Erythroblast (primary cell): ENCODE measurements at regions not wholly inside any gene's neighbourhood (a gene's known extent, or its start where the extent isn't known, plus 50 kb on each side); places are given as distances from the start of the nearest gene placed in this dataset.

ENCODE experiments used
- GATA1 ChIP-seq: IDR thresholded peaks from 2 replicates; pipeline ENCODE4 v1.6.1; 2011; ENCODE audit warnings: low read depth, mild to moderate bottlenecking, control low read depth, low read length, moderate library complexity
- POLR2A ChIP-seq: IDR thresholded peaks from 2 replicates; pipeline ENCODE4 v1.6.1; 2011; ENCODE audit warnings: mild to moderate bottlenecking, low read length

DNA sequence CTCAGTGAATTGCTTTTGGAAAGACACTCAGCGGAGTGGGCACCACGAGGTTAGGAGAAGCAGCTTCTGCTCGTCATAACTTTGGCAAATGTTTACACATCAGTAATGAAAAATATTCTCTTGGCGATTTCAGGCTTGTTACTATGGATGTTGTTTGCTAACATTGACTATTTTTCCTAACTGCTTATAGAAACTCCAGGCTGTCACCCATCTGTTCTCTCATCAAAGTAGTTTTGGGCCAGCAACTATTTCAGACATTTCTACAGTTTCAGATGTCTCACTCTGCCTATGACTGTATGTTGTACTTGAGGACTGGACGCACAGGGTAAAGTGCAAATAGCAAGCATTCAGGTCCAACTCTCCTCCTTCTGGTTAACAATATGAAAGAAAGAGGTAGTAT, 346.7 kb downstream of the TRIML1 start:
- TF ChIP-seq POLR2A: no peak
- TF ChIP-seq GATA1: no peak
